ENCODE measurements at regions not wholly inside any gene's neighbourhood (a gene's known extent, or its start where the extent isn't known, plus 50 kb on each side); places are given as distances from the start of the nearest gene placed in this dataset.

DNA sequence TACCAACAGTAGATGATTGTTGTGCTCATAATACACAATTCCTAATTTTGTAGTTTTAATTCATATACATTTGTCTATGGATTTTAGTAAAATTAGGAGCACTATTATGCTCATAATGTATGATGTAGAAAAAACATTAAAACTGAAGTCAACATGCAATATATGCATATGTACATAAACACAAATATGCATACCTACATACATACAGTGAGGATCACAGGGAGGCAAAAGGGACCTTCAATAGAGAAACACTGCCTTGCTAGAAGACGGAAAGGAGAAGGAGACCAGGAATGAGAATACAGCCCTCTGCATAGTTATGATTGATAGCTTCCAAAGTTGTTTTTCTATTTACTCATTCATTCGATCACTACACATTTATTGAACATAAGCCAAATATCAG, 606.5 kb downstream of the LMO4 start:
- DNase-seq, result no peak

- DNase-seq, result no peak
These were observed 609.2 kb downstream of the LMO4 start for GRCh38 chr1:87937831-87938395.

DNA sequence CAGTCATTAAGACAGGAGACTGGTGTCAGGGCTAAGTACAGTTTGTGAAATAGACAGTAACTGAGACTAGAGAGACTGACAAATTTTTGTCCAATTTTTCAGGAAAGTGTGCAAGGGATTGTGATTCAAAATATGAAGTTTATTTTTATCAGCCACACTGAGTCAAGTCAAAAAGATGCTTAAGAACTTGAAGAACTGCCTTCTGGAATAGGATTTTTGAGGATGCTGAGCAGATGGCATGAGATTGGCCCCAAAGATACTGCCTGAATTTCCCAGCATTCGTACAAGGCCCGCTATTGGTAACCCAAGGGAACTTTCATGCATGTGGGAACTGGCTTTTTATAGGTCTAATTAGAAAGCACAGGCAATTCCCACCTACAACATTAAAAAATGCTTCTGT, 610.0 kb downstream of the LMO4 start:
- DNase-seq, result no peak

DNA sequence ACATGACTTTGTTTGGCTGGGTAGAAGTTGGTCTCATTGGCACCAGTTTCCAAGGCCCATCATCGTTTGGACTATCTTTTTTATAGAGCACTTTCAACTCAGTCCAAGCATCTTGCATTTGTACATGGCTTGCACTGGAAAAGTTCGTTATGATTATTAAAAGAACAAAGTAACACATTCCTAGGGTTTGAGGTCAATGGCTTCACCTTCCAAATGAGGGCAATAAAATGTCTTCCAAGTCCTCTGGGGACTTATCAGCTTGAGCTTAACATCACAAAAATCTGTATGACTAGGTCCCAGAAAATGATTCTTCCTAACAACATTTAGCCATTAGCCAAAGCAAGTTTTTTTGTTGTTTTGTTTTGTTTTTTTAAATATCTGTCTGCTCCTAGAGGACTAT, 610.8 kb downstream of the LMO4 start:
- DNase-seq, result no peak

DNA sequence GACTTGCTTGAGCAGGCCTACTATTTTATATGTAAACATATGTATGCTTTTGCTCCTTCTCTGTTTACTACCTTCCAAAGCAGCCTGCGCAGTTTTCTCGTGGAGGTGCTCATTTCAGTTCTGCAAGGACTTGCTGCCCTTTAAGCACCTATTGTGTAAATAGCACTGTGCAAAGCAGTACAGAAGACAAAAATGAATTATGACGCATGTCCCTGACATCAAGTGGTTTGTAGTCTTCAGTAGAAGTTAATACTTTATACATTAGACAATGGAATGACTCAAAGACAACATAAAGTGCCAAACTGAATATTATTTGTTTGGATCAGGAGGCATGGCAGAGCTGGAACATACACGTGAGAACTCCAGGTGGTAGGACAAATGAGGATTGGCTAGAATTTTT, 611.7 kb downstream of the LMO4 start:
- DNase-seq, result peak; percentile 40

- DNase-seq, result no peak
These were observed 612.8 kb downstream of the LMO4 start for GRCh38 chr1:87941337-87941946.

- DNase-seq, result no peak
These were observed 613.5 kb downstream of the LMO4 start for GRCh38 chr1:87942165-87942564.

GRCh38 chr1:87949711-87950110, 621.0 kb downstream of the LMO4 start:
- no peak for DNase-seq

GRCh38 chr1:87950369-87950768, 621.7 kb downstream of the LMO4 start:
- no peak for DNase-seq

DNA sequence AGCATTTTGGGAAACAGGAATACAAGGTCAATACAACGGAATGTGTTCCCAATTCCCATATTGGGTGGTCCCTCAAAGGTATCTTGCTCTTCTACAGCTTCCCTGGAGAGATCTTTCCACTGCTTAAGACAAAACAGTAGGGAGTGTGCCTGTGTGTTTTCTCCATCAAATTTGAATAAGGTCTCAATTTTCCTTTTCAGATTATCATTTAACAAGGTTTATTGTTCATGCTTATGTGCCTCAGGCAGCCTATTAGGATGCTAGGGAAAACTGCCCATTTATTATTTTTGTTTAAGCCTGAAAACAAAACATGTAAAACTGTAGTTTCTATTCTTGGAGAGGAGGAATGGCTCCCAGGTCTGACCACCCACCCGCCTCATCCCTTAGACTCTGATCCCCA, 622.7 kb downstream of the LMO4 start:
- DNase-seq, result no peak

- DNase-seq, result no peak
These were observed 623.2 kb downstream of the LMO4 start for GRCh38 chr1:87951852-87952251.

- no peak for DNase-seq
These were observed 624.4 kb downstream of the LMO4 start for GRCh38 chr1:87953121-87953520.

GRCh38 chr1:87953732-87954344, 625.2 kb downstream of the LMO4 start:
- peak; percentile 59 for DNase-seq

DNA sequence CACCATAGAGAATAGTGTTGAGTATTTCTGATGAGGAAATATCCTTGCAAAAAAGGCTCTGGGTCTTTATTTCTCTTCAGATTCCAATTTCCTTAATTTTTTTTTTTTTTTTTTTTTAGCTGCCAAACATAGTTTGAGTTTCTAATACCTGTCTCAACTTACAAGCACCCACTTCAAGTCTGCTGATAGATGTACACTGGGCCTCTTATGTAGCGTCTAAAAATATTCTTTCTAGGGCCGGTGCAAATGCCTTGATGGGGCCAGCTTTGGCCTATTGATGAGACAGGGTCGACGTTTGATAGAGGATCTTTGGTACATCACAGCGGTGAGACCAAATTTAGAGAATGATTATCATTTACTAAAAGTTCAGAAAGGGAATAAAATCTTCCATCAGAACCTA, 626.4 kb downstream of the LMO4 start:
- DNase-seq, result no peak

DNA sequence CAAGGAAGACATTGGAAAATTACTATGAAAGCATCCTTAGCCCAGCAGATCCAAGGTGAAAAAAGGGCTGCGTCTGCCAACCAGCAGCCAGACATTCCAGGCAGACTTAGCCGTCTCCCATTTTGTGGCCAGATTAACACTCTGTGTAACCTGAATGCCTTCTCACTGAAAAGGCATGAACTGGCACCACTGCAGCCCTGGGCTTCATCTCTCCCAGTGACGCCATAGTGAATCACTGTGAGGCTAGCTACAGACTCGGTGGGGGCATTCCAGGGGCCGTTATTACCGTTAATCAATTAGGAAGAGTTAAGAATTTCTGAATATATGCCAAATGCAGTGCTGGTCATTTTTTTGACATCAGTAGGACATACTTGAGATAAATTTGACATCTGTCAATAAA, 627.4 kb downstream of the LMO4 start:
- DNase-seq, result no peak

DNA sequence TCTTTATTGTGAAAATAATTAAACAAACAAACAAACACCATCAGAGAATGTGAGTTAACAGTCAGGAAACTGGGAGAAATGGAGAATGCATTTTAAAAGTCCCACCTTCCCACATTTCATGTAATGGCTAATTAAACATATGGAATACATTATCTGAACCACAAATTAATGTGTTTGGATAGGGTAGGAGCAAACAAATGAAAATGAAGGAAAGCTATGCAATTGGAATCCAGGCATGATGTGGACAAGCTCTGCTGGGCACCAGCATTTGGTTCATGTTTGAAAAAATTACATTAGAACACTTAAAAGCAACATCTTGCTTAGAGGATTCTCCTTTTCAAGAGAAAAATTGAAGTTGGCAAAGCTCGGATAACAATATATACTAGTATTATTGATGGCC, 628.1 kb downstream of the LMO4 start:
- no peak for DNase-seq

DNA sequence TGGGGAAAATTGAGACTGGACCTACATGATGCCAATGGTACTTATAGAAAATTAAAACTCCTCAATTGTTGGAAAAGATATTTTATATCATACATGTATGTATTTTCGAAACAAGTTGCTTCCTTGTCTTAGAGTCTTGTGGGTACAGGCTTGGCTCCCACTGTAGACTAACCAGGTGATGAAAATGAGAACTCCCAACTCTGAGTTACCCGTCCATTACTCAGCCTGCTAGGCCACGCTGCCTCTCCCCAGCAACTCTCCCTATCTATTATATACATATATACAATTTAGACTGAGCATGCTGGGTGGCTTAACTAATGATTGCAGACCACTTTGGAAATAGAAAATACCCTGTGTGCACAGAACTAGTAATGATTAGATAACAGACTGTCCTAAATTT, 628.7 kb downstream of the LMO4 start:
- no peak for DNase-seq

GRCh38 chr1:87958201-87958600, 629.5 kb downstream of the LMO4 start:
- DNase-seq, result no peak

GRCh38 chr1:87958716-87959115, 630.0 kb downstream of the LMO4 start:
- no peak for DNase-seq

DNA sequence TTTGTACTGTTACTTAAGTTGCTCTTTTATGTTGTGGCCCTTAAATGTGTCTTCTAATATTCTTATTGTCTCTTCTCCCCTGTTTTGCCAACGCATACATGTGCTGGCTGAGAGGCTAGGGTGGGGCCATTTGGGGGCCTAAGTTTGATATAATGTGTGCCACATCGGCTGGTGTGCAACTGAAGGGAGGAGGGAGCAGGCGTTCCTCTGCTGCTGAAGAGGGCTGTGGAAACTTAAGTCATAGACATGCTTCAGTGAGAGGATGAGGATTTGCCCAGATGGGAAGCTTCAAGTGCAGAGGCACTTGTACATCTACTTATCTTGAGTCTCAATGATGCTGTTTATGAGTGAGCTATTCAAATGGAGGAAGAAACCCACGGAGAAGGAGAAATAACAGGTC, 630.6 kb downstream of the LMO4 start:
- DNase-seq, result no peak

DNA sequence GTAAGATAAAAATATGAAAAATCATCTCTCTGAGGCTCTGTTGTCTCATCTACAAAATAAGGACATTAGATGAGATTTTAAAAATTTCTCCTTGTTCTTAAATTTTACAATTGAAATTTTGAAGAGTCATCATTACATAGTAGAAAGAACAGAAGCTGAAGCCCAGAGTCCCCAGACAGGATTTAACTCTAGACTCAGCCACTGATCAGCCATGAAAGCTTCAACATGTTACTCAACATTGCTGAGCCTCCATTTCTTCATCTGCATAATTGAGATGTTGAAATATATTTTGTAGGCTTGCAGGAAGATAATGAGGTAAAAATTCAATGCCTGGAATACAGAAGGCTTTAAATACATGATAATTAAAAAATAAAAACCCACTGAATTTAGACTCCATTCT, 633.3 kb downstream of the LMO4 start:
- no peak for DNase-seq

DNA sequence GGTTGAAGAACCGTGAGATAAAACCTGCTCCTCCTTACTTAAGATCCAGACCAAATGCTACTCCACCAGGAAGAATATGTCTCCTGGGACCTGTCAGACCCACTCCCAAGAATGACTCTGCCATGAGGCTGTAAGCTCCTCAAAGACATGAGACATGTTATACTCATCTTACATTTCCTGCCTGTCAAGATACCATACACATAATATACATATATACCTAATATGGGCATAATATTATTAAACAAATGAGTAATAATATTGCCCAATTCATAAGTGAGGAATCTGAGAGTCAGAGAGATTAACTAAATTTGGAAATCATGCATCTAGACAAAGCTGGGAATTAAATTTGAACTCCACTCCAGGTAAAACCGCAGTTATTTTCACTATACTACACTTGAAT, 634.9 kb downstream of the LMO4 start:
- DNase-seq, result no peak

DNA sequence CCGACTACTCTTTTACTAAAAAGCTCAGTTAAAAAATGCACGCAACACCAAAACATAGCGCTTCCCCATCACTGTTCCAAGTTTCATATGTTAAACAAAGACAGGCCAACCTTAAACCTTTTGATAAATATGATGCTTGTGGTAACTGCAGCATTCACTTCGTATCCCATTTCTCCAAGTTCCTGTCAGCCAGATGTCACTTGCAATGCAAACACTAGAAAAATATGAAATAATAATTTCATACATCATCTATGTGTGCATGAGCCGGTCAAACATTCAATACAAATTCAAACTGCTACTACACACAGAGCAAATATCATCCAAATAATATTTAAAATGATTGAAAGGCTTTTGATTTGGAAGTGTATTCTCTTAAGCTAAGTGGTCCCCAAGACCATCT, 636.5 kb downstream of the LMO4 start:
- DNase-seq, result no peak

GRCh38 chr1:87968197-87968955, 639.7 kb downstream of the LMO4 start:
- DNase-seq, result no peak
